ENCODE measurements at regions not wholly inside any gene's neighbourhood (a gene's known extent, or its start where the extent isn't known, plus 50 kb on each side); places are given as distances from the start of the nearest gene placed in this dataset.
"Not testable (repeated sequence)": the region's sequence is repeated elsewhere in the genome, so short reads cannot be mapped to it uniquely, and the experiment has no call there.

DNA sequence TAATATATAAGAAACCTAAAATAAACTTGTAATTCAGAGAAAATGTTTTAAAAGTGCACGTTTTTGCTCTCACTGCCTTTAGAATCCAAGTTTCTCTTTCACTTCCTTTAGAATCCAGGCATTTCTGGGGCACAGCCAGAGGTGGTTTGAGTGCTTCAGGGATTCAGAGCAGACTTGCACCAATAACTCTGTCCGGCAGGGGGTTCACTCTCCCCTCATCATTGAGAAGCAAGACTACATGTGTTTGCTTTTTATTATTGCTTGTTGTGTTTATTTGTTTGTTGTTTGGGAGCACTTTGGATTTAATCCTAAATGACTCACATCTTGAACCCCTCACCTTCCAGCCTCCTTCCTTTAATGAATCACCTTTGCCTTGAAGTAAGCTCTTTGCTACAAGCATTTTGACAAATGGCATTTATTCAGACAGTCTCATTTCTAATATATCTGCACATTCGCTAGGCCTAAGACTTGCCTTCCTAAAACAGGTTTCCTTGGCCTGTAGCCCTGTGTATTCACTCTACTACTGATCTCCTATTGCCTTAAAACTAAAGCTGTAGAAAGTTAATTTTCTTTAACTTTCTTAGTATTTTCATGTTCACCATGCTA is 233.5 kb upstream of the ATP5MC3 start:
- DNase-seq (ENCODE audit: low read depth) = peak; percentile 76
- H3K4me3 ChIP-seq (ENCODE audit: low read depth, low read length) = no peak overlapping the region
- TF ChIP-seq, protein P1, sequence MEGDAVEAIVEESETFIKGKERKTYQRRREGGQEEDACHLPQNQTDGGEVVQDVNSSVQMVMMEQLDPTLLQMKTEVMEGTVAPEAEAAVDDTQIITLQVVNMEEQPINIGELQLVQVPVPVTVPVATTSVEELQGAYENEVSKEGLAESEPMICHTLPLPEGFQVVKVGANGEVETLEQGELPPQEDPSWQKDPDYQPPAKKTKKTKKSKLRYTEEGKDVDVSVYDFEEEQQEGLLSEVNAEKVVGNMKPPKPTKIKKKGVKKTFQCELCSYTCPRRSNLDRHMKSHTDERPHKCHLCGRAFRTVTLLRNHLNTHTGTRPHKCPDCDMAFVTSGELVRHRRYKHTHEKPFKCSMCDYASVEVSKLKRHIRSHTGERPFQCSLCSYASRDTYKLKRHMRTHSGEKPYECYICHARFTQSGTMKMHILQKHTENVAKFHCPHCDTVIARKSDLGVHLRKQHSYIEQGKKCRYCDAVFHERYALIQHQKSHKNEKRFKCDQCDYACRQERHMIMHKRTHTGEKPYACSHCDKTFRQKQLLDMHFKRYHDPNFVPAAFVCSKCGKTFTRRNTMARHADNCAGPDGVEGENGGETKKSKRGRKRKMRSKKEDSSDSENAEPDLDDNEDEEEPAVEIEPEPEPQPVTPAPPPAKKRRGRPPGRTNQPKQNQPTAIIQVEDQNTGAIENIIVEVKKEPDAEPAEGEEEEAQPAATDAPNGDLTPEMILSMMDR (conservative IDR thresholded peaks at IDR 0.05; ENCODE audit: low read depth, low read length) = peak; percentile 78

DNA sequence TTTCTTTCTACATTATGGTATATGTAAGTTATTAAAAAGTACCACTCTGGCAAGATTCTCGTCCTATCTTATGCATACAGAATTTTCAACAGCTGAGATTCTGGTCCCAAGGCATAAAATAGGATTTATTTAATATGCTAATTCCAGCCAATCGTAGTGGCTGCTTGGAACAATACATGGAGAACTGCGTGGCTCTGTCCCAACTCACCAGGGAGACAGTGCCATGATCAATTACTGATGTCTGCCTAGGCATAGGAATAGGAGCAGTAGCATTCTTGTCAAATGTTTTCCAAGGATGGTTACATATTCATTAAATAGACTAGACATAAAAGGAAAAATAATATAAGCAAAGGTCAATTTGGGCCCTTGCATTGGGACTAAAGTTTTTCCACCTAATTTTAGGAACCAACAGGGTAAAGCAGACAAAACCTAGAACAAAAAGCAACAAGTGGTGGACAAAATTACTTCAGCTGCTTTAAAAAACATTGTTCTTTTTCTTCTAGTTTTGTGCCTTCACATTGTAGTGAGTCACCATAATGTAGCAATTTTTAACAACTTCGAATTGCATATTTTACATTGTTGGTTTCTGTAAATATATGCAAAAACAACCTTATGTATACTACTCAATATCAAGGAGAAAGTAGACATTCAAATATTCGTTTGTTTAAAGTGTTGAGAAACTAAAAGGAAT is 232.8 kb upstream of the ATP5MC3 start:
- TF ChIP-seq, protein P1 (conservative IDR thresholded peaks at IDR 0.05; ENCODE audit: low read depth, low read length) = no peak
- H3K4me3 ChIP-seq (ENCODE audit: low read depth, low read length) = no peak overlapping the region
- DNase-seq (ENCODE audit: low read depth) = no peak

DNA sequence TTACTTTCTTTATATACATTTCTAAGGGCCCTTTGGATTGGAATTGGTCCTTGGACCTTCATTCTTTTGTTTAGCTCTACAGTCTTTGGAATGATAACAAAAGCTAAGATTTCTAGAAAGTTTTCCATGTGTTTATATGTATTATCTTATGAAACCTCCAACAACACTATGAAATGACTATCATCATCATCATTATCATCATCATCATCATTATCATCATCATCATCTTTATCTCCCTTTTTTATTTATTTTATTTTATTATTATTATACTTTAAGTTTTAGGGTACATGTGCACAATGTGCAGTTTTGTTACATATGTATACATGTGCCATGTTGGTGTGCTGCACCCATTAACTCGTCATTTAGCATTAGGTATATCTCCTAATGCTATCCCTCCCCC is 229.4 kb upstream of the ATP5MC3 start:
- not testable (repeated sequence) for DNase-seq (ENCODE audit: low read depth); H3K4me3 ChIP-seq (ENCODE audit: low read depth, low read length)

DNA sequence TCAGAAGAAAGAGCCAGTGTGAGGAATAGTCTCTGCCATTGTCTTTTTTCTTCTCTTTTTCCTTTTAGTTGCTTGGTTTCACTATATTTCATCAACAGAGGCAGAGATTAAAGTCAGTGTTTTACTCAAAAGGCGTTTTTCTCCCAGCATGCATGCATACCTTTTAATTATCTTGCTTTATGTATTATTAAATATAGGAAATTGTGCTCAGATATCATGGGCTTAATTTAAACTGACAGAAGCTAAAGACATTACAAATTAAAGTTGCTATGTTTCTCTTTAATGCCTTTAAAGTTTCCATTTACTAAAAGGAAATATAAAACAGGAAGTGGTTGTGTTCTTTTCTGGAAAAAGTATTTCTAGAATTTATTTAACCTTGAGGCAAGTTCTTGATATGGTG is 223.3 kb upstream of the ATP5MC3 start:
- TF ChIP-seq, protein P1 (conservative IDR thresholded peaks at IDR 0.05; ENCODE audit: low read depth, low read length) = no peak
- DNase-seq (ENCODE audit: low read depth) = no peak
- no peak overlapping the region for H3K4me3 ChIP-seq (ENCODE audit: low read depth, low read length)

DNA sequence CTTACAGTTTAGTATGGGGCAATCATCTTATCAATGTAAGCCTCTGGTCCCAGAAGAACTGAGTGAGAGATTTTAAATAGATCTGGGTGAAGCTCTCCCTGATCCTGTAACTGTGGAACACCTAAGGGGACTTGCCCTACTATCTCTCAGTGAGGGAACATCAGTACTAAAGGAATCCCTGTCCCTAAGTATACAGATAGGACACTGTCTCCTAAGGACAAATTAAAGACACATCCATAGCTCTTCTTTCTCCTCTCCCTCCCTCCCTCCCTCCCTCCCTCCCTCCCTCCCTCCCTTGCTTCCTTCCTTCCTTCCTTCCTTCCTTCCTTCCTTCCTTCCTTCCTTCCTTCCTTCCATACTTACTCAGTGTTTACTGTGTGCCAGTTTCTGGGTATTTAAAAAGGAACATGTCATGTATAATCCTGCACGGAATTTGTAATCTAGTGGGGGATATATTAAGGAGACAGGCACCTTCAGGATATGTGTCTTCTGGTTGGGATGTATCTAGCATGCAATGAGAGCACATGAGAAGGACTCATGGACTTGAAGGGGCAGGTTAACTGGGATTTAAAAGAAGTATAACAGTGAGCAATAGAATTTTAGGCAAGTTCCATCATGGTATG is 222.2 kb upstream of the ATP5MC3 start:
- no peak for DNase-seq (ENCODE audit: low read depth)
- H3K4me3 ChIP-seq (ENCODE audit: low read depth, low read length) = no peak overlapping the region
- TF ChIP-seq, protein P1 (conservative IDR thresholded peaks at IDR 0.05; ENCODE audit: low read depth, low read length) = no peak

DNA sequence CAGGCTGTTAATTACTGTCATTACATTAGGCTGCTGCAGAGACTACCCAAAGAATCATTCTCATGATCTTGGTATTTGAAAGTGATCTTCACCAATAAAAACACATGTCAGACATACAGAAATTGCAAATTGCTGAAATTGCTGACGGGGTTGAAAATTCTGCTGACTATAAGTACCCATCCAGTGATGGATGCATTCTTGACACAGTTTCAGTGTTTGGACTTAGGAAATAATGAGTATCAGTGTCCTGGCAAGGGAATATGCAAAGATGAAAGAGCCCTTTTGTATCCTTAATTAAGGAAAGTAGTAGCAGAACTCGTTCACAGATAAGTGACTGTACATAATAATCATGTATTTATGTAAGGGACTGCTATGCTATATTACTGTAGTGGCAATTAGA is 221.1 kb upstream of the ATP5MC3 start:
- no peak overlapping the region for H3K4me3 ChIP-seq (ENCODE audit: low read depth, low read length)
- DNase-seq (ENCODE audit: low read depth) = no peak
- TF ChIP-seq, protein P1 (conservative IDR thresholded peaks at IDR 0.05; ENCODE audit: low read depth, low read length) = no peak

DNA sequence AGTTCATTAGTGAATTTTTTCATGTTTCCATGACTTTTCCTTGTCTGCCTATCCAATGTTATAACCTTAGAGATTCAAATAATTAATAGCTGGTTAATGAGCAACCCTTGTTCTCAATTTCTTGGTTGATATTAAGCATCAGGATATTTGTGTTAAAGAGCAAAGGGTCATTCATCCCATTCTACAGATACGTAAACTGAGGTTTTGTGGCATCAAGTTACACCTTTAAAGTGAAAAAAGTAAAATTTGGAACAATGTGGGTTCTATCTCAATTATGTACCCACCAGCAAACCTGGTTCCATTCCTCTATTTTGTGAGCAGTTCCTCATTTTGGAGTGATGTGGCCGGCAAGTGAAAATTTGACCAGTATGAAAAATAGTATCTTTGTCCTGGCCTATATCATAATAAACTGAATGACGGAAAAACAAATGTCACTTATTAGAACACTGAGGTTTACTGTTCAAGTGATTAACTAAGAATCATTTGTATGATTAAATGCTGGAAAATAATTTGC is 220.5 kb upstream of the ATP5MC3 start:
- no peak for DNase-seq (ENCODE audit: low read depth)
- H3K4me3 ChIP-seq (ENCODE audit: low read depth, low read length) = no peak overlapping the region
- TF ChIP-seq, protein P1 (conservative IDR thresholded peaks at IDR 0.05; ENCODE audit: low read depth, low read length) = no peak
